ENCODE measurements at regions not wholly inside any gene's neighbourhood (a gene's known extent, or its start where the extent isn't known, plus 50 kb on each side); places are given as distances from the start of the nearest gene placed in this dataset.

DNA sequence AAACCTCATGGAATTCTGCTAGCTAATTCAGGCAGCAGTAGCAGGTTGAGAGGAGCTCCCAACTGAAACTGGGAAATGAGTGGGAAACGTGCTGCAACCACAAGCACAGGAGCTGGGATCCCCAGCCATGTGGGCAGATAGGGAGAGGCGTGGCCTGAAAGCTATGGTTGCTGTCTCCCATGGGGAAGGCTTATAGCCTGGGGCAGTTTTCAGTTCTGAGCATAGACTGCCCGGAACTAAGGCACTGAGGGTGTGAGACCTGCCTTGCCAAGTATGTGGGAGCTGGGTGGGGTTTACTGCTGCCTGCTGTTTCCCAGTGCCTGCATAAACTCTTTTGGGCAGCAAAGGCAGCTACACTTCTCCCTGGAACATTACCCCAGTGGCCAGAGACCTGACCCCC, 229.5 kb downstream of the TUSC7 start:
- no peak for DNase-seq

DNA sequence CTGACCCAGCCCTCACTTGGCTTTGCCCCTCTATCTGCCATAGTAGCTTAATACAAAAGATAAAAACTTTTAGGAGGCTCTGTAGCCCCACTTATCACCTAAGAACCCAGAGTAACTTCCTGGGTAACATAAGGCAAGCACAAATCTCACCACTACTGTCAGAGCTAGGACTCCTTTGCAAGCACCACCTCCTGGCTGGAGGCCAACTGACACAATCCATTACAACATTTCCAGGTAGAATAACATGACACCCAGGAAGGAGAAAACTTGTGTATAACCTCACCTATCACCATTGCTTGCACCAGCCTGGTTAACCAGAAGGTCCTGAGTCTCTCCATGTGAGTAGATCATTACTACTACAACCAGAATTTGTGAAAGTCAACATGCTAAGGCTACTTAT, 230.0 kb downstream of the TUSC7 start:
- no peak for DNase-seq

DNA sequence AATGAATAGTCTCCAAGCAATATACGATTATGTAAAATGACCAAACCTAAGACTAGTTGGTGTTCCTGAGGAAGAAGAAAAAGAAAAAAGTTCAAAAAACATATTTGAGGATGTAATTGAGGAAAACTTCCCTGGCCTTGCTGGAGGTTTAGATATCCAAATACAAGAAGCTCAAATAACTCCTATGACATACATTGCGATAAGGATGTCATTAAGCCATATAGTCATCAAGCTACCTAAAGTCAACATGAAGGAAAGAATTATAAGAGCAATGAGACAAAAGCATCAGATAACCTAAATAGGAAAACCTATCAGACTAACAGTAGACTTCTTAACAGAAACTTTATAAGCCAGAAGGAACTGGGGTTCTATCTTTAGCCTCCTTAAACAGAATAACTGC, 231.1 kb downstream of the TUSC7 start:
- no peak for DNase-seq

DNA sequence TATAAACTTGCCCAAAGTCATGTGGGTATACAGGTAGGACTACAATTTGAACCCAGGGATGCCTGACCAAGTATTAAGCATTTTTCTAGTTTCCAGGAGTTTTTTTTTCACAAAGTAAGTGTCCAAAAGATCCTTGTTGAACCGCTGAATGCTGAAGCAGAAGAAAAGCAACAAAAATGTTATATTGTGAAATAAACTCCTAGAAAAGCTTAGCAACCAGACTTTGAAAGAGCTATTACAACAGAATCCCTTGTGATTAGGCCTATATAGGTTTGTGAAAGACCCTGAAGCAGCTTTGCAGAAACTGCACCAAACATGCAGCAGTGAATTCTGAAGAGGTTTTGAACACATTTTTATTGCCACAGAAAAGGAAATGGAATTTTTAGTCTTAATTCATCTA, 236.8 kb downstream of the TUSC7 start:
- no peak for DNase-seq

DNA sequence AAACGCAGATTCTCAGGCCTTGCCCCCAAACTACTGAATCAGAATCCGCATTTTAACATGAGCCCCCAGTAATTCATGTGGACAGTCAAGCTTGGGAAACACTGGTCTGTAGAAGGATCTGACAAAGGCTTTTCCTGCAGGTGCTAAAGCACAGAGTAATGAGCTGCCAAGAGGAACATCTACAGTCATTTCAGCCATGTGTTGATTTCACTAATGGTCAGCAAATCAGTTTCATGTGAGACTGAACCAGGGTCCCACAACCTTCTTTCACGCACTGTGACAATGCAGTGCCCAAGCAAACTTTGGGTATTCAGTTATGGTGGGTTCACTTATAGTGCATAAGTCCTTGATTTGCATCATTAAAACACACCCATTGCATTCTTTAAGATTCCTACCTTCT, 237.6 kb downstream of the TUSC7 start:
- DNase-seq, result no peak

DNA sequence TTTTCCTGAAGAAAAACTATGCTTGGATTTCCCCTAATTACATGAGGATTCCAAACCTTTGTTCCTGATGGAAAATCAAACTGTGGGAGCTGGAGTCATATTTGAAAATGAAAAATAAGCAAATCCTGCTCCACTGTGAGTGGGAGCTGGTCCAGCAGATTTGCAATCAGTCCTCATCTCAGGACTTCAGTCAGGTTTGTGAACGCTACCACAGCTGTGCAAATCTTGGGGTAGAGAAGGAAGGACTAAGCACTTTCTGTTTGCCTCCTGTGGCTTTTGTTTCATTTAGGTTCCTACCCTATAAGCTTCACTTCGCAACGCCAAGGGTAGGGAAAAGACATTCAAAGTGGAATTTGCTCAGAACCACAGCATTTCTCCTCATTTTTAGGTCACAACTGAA, 238.2 kb downstream of the TUSC7 start:
- DNase-seq, result no peak

DNA sequence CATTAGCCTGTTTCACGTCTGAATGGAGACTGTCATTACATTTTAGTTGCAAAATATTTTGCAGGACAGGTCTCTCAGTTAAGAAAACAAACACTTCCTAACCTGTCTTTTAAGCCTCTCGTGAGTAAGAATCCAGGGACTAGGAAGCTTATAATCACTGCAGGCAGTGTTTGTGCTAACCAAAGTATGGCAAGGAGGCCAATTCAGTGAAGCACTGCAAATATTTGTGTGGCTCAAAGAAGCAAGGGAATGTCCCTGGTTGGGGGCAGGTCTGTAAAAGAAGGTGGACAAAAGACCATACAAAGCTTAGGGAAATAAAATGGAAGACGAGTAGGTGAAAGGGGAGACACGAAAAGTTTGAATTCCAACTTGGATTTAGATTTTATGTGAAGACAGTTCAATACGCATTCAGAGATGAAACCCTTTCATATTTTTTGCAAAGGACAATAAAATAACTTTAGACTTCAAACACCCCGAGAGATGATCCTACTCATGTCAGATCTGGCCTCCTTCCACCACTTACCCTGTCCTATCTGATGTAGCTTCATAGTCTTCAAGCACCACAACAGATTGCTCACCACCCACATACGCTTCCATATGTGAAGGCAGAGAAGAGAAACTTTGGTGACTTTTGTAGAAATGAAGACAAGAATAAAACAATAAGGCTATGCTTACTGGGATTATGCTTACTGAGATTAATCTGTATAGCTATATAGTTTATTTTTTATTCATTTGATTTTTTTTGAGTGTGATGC, 240.9 kb downstream of the TUSC7 start:
- DNase-seq, result no peak

DNA sequence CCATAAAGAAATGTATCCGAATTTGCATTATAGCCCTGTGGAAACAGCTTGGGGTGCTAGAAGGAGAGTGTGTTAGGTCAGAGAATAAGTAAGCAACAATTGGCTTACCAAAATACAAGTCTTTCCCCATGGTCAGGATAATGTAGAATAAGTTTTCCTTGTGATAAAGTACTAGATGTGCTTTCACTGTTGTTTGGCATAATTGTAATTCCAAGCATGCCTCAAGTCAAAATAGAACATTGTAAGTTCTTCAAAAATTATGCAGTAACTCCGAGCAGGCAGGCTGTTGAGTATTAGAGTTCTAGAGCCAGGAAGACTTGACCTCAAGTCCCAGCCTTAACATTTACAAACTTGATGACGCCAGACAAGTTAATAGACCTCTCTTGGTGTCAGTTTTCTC, 242.0 kb downstream of the TUSC7 start:
- DNase-seq, result no peak

DNA sequence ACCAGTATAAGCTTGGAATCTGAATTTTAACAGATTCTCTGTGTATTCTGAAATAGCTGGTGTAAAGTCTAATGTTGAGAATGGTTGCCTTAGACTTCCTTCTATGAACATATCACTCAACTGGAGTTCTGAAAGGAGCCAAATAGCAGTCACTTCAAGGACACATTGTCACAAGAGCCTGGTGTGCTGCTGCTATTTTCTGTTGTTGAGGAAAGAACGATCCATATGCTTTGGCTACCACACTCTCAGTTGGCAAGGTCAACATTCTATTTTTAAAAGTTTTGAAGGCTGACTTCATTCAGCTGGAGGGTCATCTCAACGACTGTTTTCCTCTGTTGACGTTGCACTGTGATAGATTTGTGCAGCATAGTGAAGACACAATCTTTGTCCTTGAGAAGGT, 248.7 kb downstream of the TUSC7 start:
- no peak for DNase-seq

DNA sequence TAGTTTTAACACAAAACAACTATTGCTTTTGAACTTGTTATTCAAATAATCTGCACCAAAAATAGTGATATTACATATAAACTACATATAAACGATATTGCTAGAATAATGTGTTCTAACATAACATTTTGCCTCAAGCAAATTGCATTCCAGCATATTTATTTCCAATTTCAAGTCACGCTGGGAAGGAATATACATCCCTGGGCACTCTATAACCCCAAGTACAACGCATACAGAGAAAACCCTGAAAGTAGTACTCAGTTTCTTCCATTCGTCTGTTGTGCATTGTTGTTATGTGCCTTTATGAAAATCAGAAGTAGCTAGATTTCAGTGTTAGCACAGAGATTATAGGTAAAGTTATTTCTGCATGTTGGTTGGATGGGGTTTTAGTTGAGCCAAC, 251.5 kb downstream of the TUSC7 start:
- no peak for DNase-seq

DNA sequence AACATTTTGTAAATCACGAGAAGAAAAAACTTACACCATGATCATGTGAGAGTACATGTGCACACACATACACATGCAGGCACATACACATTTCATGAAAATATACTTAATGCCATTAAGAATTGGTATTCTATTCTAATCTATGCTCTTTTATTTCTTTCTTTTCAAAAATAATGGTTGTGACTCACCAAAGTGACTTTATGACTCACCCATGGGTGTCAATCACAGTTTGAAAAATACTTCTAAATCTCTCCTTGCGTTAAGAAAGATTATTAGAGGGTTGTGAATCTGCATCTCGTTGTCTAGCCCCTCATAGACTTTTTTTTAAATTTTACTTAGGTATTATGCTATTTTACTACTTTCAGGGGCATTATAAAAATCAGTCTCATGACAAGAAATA, 254.2 kb downstream of the TUSC7 start:
- no peak for DNase-seq

DNA sequence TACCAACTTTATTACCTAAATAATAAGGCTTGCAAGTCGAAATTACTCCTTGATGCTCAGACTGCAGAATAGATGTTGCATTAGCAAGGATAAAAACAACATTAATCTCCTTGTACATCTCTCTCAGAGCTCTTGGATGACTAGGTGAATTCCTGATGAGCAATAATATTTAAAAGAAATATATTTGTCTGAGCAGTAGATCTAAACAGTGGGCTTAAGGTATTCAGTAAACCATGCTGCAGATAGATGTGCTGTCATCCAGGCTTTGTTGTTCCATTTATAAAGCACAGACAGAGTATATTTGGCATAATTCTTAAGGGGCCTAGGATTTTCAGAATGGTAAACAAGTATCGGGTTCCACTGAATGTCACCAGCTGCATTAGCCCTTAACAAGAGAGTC, 257.1 kb downstream of the TUSC7 start:
- DNase-seq, result no peak

DNA sequence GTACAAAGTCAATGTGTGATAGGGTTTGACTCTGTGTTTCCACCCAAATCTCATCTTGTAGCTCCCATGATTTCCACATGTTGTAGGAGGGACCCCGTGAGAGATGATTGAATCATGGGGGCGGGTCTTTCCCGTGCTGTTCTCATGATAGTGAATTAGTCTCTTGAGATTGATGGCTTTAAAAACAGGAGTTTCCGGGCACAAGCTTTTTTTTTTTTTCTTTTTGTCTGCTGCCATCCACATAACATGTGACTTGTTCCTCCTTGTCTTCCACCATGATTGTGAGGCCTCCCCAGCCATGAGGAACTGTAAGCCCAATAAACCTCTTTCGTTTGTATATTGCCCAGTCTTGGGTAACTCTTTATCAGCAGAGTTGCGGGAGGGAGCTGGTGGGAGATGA, 259.6 kb downstream of the TUSC7 start:
- no peak for DNase-seq

DNA sequence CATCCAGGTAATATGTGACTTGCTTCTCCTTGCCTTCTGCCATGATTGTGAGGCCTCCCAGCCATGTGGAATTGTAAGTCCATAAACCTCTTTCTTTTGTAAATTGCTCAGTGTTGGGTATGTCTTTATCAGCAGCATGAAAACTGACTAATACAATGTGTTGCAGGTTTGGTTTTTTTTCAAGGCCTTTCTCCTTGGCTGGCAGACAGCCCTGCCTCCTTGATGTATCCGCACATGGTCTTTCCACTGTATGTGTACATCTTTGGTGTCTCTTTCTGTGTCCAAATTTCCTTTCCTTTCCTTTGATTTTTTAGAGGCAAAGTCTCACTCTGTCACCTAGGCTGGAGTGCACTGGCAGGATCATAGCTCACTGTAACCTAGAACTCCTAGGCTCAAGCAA, 260.1 kb downstream of the TUSC7 start:
- no peak for DNase-seq

DNA sequence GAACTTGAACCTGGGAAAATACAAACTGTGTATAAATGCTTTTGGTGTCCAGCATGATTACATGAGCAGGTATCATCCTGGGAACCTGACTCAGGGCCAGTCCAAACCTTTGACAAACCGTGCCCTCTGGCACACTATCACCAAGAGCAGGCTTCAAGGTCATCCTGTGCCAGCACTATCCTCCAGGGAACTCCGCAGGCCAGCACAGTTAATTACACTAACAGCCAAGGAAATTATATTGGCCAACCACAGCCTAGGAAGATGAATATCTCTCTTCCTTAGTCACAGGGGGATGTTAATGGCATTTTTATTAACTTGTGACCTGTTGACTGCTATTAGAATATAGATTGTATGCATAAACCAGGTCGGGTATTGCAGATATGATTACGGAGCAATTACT, 262.0 kb downstream of the TUSC7 start:
- DNase-seq, result no peak

DNA sequence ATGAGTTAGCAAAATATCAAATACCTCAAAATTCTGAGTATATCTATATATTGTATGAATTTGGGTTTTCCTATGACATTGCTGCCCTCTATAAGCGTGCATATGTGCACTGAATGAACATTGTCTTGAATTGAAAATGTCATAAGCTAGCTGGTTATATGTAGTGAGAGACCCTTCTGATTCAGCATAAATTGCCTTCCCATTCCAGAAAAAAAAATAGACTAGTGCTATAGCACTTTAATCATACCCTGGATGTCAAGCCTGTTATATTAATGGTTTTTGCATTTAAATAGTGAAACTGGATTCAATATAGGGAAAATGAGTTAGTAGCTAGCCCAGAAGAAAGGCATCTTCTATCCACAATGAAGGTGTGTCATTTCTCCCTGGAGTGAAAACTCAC, 265.1 kb downstream of the TUSC7 start:
- DNase-seq, result no peak

DNA sequence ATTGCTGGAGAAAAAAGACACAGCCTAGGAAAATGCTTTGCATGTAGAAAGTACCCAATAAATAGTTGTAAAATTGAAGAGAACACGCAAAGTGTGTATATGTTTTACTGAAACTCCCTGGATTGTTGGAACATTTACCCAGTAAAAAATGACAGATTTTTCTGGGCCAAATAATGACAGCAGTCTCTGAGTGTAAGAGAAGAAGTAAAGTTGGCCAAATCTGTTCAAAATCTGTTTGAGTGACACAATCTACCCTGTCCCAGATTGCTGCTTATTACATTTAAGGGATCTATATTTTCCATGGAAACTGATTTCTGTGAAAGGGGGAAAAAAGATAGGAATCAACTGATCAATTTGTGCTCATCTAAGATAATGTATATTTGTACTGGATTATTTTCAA, 267.9 kb downstream of the TUSC7 start:
- DNase-seq, result no peak

DNA sequence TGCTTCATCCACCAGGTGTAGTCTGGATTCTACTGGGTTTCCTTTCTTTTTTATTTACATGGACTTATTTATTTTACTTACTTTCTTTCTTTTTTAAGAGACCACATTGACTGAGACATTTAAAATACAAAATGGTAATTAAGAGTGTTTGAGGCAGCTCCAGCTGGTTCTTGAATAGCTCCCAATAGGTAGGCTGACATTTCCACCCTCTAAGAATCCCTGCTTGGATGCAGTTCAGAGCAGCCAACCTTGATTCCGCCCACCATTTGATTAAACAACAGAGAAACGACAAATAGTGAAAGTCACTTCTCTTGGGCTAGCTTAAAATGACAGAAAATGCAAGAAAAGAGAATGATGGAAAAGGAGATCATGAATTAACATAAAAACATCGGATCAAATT, 270.5 kb downstream of the TUSC7 start:
- no peak for DNase-seq

DNA sequence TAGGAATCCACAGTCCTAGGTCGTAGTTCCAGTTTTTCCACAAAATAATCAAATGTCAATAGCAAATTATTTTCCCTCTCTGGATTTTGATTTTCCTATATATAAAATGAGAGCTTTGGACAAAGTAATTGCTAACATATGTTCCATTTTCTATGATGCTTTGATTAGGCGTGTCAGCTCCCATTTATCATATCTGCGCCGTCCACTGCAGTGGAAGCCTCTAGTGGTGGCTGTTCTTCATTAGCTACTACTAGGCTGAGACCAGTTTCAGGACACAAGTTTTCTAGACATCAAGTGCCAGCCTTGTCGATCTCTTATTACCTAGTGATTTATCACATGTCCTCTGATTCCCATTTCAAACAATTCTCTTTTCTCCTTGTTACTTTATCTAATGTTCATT, 271.5 kb downstream of the TUSC7 start:
- no peak for DNase-seq

DNA sequence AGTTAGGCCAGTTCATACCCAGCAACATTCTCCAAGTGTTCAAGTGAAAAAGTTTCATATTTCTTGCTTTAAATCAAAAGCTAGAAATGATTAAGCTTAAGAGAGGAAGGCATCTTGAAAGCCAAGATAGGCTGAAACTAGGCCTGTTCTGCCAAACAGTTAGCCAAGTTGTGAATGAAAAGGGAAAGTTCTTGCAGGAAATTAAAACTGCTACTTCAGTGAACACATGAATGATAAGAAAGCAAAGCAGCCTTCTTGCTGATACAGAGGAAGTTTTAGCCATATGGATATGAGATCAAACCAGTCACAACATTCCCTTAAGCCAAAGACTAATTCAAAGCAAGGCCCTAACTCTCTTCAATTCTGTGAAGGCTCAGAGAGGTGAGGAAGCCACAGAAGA, 274.7 kb downstream of the TUSC7 start:
- no peak for DNase-seq

DNA sequence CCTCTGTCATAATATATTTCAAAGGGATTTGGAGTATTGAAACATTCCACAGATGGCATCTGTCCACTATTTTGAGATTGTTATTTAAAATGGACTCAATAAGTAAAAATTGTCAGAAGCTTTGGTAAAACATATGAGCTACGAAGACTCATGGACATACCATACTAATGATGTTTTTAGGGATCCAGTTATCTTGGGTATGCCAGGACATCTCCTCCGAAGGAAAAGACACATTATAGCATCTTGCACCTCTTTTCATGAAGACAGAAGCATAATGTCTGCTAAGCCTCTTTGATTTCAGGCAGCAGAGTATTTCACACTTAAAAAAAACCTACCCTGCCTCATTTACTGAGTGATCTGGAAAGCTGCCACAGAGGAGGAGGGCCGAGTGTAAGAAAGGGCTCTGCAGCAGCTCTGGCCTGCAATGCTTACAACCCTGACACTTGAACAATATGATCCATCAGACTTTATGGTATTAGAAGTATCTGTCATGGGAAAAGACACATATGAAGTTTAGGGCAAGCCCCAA, 284.8 kb downstream of the TUSC7 start:
- DNase-seq, result no peak

DNA sequence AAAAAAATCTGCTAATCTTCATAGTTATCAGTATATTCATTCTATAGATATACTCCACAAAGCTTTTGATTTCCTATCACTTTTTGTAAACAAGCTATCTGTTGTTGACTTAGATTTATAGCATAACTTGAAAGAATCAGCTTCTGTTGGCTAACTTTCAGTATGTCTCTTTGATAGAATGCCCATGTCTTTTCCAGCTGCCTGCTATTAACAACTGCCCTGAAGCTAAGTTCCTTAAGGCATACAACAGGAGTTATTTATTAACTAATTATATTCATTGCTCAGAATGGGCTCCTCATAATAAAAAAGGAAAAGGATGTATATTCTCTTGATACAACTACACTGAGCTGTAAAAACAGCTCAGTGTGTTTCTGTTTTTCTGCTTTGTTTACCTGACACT, 293.9 kb downstream of the TUSC7 start:
- no peak for DNase-seq

DNA sequence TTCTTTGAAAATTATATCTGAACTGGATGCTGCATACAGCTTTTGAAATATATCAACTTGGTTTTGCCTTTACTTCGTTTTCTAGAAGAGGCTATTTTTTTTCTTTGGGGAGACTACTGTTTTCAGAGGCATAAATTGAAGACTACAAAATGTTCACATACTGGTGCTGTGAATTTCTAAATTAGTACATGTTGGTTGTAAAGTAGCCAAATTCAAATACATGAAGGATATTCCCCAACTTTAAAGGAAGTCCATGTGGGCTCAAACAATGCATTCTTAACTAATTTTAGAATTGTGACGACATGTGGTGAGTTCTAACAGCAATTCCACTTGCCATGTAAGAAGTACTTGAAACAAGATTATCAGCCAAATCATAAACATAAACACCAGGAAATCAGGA, 295.7 kb downstream of the TUSC7 start:
- DNase-seq, result no peak

DNA sequence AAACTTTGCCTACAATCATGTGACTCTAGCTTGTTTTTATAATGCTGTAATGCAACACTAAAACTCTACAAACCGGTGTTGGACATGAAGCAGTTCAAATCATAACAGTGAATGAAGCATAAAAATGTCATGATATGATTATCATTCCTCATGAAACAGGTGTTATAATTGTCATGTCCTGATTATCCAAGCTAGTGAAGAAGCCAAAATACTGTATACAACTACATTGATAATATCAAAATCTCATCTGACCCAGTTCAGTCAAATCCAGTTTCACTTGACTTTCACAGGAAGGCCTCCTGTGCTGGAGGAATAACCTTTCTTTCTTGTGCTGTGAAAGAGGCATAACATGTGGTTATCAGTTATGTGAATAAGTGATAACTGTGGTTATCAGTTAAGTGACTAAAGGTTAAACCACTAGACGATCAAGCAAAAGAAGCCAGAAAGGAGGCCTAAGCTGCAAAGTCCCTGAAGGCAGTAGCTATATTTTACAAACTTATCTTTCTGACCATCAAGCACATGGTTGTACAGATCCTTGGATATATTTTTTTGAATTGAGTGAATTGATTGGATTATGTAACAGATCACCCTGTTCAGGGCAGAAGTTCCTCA, 296.4 kb downstream of the TUSC7 start:
- DNase-seq, result no peak

DNA sequence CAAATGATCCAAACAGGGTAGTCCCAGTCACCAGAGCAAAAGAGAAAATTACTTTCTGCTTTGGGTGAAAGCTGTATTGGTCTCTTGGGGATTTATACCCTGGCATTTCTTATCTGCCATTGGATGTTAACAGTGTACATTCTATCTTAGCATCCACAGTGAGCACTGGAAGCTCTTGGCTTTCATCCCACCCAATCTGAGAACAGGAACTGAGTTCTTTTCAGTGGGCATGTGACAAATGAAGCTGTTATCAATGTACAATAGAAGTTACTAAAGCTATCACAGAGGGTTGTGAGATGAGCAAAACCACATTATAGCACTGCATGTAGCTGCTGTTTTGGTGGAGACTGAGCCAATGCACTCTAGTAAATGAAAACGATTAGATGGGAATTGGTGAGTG, 300.7 kb downstream of the TUSC7 start:
- no peak for DNase-seq
